HL-60 (cell line): ENCODE measurements at regions not wholly inside any gene's neighbourhood (a gene's known extent, or its start where the extent isn't known, plus 50 kb on each side); places are given as distances from the start of the nearest gene placed in this dataset.

Experiments
- DNase-seq, 2 experiments: peaks; one replicate each; pipeline ENCODE4 v3.0.0-alpha.2; 2010 to 2020; ENCODE audit warnings: low read depth in 1 of 2, low spot score in 1 of 2
- H3K27ac ChIP-seq: fragments of 250-450 bp; sonication (Bioruptor Pico); replicated peaks from 2 replicates; pipeline ENCODE4 v1.5.1; 2020; ENCODE audit warnings: mild to moderate bottlenecking, moderate library complexity
- H3K27me3 ChIP-seq: fragments of 250-450 bp; sonication (Bioruptor Pico); 2 replicates; pipeline ENCODE4 v1.5.1; 2021; ENCODE audit warnings: mild to moderate bottlenecking, moderate library complexity; ENCODE audit not compliant: insufficient read depth, poor library complexity, severe bottlenecking
- H3K4me3 ChIP-seq: replicated peaks from 2 replicates; pipeline ENCODE4 v1.5.1; 2011; ENCODE audit warnings: mild to moderate bottlenecking, control low read depth, low read length; ENCODE audit not compliant: insufficient read depth
- CTCF ChIP-seq: IDR thresholded peaks from one replicate; pipeline ENCODE4 v1.5.1; 2011; ENCODE audit warnings: low read length, control low read depth, inconsistent platforms; ENCODE audit not compliant: insufficient read depth
- GABPA ChIP-seq: IDR thresholded peaks from 2 replicates; pipeline ENCODE4 v1.6.1; 2012; ENCODE audit warnings: low read depth
- POLR2AphosphoS5 ChIP-seq: IDR thresholded peaks from 2 replicates; pipeline ENCODE4 v1.6.1; 2012; ENCODE audit warnings: low read depth
- REST ChIP-seq: IDR thresholded peaks from 2 replicates; pipeline ENCODE4 v1.6.1; 2012; ENCODE audit warnings: low read depth; ENCODE audit not compliant: insufficient replicate concordance
- SPI1 ChIP-seq: IDR thresholded peaks from 2 replicates; pipeline ENCODE4 v1.6.1; 2012; ENCODE audit warnings: low read depth, mild to moderate bottlenecking, borderline replicate concordance

GRCh38 chr11:122186439-122187080, 70.5 kb upstream of the BLID start:
- Histone ChIP-seq H3K27ac (no peak overlapping the region), H3K27me3 (peaks cover 4% of the 10 kb centered on the region), H3K4me3 (no peak overlapping the region)
- no peak for TF ChIP-seq GABPA
- no peak for TF ChIP-seq REST
- TF ChIP-seq SPI1, result no peak
- no peak for TF ChIP-seq POLR2AphosphoS5
- no peak for TF ChIP-seq CTCF
- peak; percentile 15 to 49 for DNase-seq

- H3K4me3 ChIP-seq, result no peak overlapping the region
- H3K27me3 ChIP-seq, result no peaks in the 10 kb centered on the region
- DNase-seq, result no peak
- TF ChIP-seq SPI1, result no peak
- no peak for TF ChIP-seq CTCF
- no peak for TF ChIP-seq GABPA
- TF ChIP-seq REST, result no peak
- TF ChIP-seq POLR2AphosphoS5, result no peak
- H3K27ac ChIP-seq, result no peak overlapping the region
Observed at GRCh38 chr11:122183933-122184332, 67.9 kb upstream of the BLID start.

- no peak overlapping the region for H3K4me3 ChIP-seq
- no peak for TF ChIP-seq SPI1
- no peak overlapping the region for H3K27ac ChIP-seq
- no peak for DNase-seq
- no peaks in the 10 kb centered on the region for H3K27me3 ChIP-seq
Observed at GRCh38 chr11:122181893-122182292, 65.9 kb upstream of the BLID start.

GRCh38 chr11:122181372-122181771, 65.4 kb upstream of the BLID start:
- TF ChIP-seq REST (no peak), SPI1 (no peak), CTCF (no peak), GABPA (no peak), POLR2AphosphoS5 (no peak)
- H3K27me3 ChIP-seq, result no peaks in the 10 kb centered on the region
- no peak for DNase-seq
- no peak overlapping the region for H3K4me3 ChIP-seq
- no peak overlapping the region for H3K27ac ChIP-seq
